ENCODE measurements at regions not wholly inside any gene's neighbourhood (a gene's known extent, or its start where the extent isn't known, plus 50 kb on each side); places are given as distances from the start of the nearest gene placed in this dataset.

- dilution Hi-C loops (cut with MboI; ENCODE audit: extremely low pct_ligation_motif_present, low sequenced_read_pairs): no loop called here
- Histone ChIP-seq H3K9ac (ENCODE audit: control insufficient read depth, extremely low read depth, insufficient read depth, low read length) (no peak overlapping the region), H3K36me3 (ENCODE audit: control insufficient read depth in 2 of 2, extremely low read depth in 1 of 2, insufficient read depth in 2 of 2, low read length in 2 of 2) (no peaks in the 10 kb centered on the region), H3K9me1 (ENCODE audit: control insufficient read depth, extremely low read depth, insufficient read depth, low read length) (no peaks in the 10 kb centered on the region), H3K4me2 (ENCODE audit: control insufficient read depth, extremely low read depth, insufficient read depth, low read depth, low read length) (no peak overlapping the region), H3K4me1 (ENCODE audit: control insufficient read depth, extremely low read depth, insufficient read depth, low read length) (no peaks in the 10 kb centered on the region), H4K20me1 (ENCODE audit: control insufficient read depth, extremely low read depth, insufficient read depth, low read length) (no peaks in the 10 kb centered on the region), H3K27me3 (ENCODE audit: control insufficient read depth, extremely low read depth, insufficient read depth, low read length) (no peaks in the 10 kb centered on the region), H3K4me3 (ENCODE audit: control insufficient read depth in 2 of 3, extremely low read depth in 1 of 3, insufficient read depth in 2 of 3, low read depth in 1 of 3, low read length in 3 of 3) (no peak overlapping the region), H2AFZ (ENCODE audit: control insufficient read depth, low read length) (no peak overlapping the region), H3K27ac (ENCODE audit: control insufficient read depth, insufficient read depth, low read length) (no peak overlapping the region), H3K79me2 (ENCODE audit: control insufficient read depth, insufficient read depth, low read length) (no peaks in the 10 kb centered on the region), H3K9me3 (ENCODE audit: control insufficient read depth, low read depth, low read length) (no peaks in the 10 kb centered on the region)
- no peak for FAIRE-seq
- DNase-seq (ENCODE audit: low read depth, low spot score): no peak
- TF ChIP-seq EZH2 (IDR thresholded peaks at IDR 0.05; ENCODE audit: low read length): no peak
- TF ChIP-seq, protein P1, sequence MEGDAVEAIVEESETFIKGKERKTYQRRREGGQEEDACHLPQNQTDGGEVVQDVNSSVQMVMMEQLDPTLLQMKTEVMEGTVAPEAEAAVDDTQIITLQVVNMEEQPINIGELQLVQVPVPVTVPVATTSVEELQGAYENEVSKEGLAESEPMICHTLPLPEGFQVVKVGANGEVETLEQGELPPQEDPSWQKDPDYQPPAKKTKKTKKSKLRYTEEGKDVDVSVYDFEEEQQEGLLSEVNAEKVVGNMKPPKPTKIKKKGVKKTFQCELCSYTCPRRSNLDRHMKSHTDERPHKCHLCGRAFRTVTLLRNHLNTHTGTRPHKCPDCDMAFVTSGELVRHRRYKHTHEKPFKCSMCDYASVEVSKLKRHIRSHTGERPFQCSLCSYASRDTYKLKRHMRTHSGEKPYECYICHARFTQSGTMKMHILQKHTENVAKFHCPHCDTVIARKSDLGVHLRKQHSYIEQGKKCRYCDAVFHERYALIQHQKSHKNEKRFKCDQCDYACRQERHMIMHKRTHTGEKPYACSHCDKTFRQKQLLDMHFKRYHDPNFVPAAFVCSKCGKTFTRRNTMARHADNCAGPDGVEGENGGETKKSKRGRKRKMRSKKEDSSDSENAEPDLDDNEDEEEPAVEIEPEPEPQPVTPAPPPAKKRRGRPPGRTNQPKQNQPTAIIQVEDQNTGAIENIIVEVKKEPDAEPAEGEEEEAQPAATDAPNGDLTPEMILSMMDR (optimal IDR thresholded peaks at IDR 0.05 in 1 of 3, IDR thresholded peaks at IDR 0.05 in 1 of 3, conservative IDR thresholded peaks at IDR 0.05 in 1 of 3; ENCODE audit: extremely low read depth in 1 of 3, insufficient read depth in 2 of 3, low read length in 3 of 3): no peak
These were observed 67.9 kb upstream of the AADAT start for GRCh38 chr4:170157670-170158069.

- DNase-seq (ENCODE audit: low read depth, low spot score): no peak
- Histone ChIP-seq H2AFZ (ENCODE audit: control insufficient read depth, low read length) (no peak overlapping the region), H3K79me2 (ENCODE audit: control insufficient read depth, insufficient read depth, low read length) (no peaks in the 10 kb centered on the region), H3K36me3 (ENCODE audit: control insufficient read depth in 2 of 2, extremely low read depth in 1 of 2, insufficient read depth in 2 of 2, low read length in 2 of 2) (no peaks in the 10 kb centered on the region), H3K9me1 (ENCODE audit: control insufficient read depth, extremely low read depth, insufficient read depth, low read length) (no peaks in the 10 kb centered on the region), H4K20me1 (ENCODE audit: control insufficient read depth, extremely low read depth, insufficient read depth, low read length) (no peaks in the 10 kb centered on the region), H3K4me1 (ENCODE audit: control insufficient read depth, extremely low read depth, insufficient read depth, low read length) (no peaks in the 10 kb centered on the region), H3K27ac (ENCODE audit: control insufficient read depth, insufficient read depth, low read length) (no peak overlapping the region), H3K4me2 (ENCODE audit: control insufficient read depth, extremely low read depth, insufficient read depth, low read depth, low read length) (no peak overlapping the region), H3K9me3 (ENCODE audit: control insufficient read depth, low read depth, low read length) (no peaks in the 10 kb centered on the region), H3K4me3 (ENCODE audit: control insufficient read depth in 2 of 3, extremely low read depth in 1 of 3, insufficient read depth in 2 of 3, low read depth in 1 of 3, low read length in 3 of 3) (no peak overlapping the region), H3K9ac (ENCODE audit: control insufficient read depth, extremely low read depth, insufficient read depth, low read length) (no peak overlapping the region), H3K27me3 (ENCODE audit: control insufficient read depth, extremely low read depth, insufficient read depth, low read length) (no peaks in the 10 kb centered on the region)
- FAIRE-seq: no peak
- TF ChIP-seq, protein P1 (optimal IDR thresholded peaks at IDR 0.05 in 1 of 3, IDR thresholded peaks at IDR 0.05 in 1 of 3, conservative IDR thresholded peaks at IDR 0.05 in 1 of 3; ENCODE audit: extremely low read depth in 1 of 3, insufficient read depth in 2 of 3, low read length in 3 of 3): no peak
- no peak for TF ChIP-seq EZH2 (IDR thresholded peaks at IDR 0.05; ENCODE audit: low read length)
- dilution Hi-C loops (cut with MboI; ENCODE audit: extremely low pct_ligation_motif_present, low sequenced_read_pairs): no loop called here
These were observed 55.4 kb upstream of the AADAT start for GRCh38 chr4:170145120-170145519.
